GM18907 (cell line): ENCODE measurements at regions not wholly inside any gene's neighbourhood (a gene's known extent, or its start where the extent isn't known, plus 50 kb on each side); places are given as distances from the start of the nearest gene placed in this dataset.

Experiments used
- ATAC-seq: cut with Tn5 transposase; IDR thresholded peaks from one replicate; pipeline ENCODE4 v1.9.1; 2021; ENCODE audit warnings: mild to moderate bottlenecking, moderate library complexity; ENCODE audit not compliant: unreplicated experiment

DNA sequence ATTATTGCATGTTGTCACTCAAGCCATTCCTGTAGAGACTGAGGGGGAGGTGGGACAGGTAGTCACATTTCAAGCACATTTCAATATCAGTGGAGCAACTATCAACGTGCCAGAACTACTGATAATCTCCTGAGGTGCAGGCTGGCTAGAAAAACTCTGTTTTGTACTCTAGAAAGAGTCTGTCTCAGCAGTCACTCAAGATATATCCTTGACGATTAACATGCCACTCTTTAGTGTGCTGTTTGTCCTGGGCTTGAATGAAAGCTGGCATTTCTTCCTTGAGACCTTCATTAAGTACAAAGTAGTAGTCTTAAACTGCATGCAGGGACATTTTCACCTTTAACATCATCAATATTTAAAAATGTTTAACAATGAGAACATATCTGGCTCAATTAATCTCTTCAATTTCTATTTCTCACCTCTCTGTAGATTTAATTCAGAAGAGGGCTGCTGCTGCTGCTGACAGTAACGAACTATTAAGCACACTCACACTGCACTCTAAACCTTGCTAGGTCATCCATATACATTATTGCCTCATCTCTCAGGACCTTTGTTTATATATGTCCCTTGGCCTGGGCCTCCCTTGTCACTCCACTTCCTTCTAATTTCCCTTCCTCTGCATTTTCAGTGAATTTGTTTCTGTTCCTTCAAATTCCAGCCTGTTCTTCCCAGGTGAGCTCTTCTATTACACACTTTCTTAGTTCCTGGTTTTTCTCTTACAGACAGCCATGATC lies 412.0 kb downstream of the HAPSTR1 start:
- ATAC-seq = no peak

DNA sequence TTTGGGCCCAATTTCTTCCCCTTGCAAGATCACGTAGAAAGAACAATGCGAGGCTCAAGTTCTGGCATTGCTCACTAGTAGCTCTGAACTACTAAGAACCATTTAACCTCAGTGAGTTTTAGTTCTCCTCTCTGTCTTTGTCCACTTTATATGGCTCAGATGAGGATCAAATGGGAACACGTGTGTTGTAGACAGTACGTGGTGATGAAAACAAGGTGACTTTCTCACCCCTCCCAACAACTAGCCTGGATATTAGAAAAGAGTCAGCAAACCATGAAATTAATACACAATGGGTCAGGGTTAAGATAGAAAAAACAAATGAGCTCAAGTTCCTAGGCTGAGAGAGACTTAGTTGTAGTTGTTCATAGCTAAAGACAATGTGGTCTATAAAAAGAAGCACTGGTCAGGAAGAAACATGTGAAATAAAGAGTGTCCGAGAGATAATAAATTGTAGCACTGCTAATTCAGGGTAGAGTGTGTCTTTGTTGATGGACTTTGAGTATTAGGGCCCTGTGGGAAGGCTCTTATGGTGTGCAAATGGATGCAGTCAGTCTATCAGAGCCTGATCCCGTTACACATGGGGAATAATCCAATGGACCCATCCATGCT lies 417.0 kb downstream of the HAPSTR1 start:
- no peak for ATAC-seq

DNA sequence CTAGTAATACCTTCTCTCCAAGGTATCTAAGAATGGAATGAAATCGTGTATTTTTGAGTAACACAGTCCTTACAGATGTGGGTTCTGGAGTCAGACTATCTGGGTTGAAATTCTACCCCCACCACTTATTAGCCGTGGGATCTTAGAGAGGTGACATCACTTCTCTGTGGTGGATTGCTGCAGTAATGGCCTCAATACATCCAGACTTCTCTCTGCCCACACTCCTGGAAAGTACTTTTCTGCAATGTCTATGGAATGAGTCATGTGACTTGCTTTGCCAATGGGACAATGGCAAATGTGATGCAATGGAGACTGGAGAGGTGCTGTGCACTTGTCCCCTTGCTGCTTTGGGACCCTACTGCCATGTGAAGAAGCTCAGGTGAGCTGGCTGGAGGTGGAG lies 418.2 kb downstream of the HAPSTR1 start:
- ATAC-seq = no peak

DNA sequence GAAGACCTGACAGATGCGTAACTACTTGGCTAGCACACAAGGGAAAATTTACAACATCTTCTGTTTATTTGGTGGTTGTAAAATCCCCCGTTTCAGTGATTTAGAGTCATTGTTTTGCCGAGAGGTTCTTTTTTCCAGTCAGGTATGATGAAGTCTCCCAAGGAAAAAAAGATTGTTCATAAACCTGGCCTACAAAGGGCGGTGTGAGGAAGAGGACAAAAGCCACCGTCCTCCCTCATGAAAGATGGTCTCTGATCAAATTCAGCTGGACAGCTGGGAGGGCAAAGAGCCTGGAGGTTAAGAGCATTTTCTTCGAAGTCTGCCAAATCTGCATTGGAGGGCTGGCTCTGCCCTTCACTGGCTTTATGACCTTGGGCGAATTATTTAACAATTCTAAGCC lies 419.9 kb downstream of the HAPSTR1 start:
- ATAC-seq = no peak

DNA sequence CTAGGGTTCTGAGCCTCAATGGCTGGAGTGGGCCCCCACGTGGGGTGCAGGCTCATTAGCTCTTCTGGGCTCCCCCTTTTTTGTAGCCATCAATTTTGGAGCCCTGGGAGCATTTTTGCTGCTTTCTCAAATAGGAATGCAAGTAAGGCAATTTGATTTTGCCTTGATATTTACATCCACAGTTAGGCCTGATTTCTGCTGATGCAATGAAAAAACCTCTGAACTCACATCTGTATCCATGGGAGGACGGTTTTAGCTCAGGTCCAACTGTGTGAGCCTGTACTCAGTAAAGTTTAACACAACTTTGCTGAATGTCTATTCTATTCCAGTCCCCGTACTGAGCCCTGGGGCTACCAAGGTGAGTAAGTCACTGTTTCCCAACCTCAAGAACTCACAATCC lies 425.0 kb downstream of the HAPSTR1 start:
- no peak for ATAC-seq

DNA sequence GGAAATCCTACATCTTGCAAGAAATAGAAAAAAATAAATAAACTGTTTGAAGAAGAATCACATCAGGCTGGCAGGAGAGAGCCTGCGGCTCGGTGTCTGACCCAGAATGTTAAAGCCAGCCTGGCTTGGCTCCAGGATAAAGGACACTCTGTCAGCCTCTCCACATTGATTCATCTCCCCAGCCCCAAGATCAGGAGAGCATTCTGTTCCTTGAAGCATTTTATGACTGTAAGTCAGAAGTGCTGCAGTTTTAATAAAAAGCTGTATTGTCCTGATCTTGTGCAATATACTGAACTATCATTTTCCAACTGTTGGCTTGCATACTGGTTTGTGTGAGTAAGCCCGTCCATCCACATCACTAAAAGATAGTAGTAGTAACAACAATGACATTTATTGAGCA lies 426.6 kb downstream of the HAPSTR1 start:
- ATAC-seq = no peak

DNA sequence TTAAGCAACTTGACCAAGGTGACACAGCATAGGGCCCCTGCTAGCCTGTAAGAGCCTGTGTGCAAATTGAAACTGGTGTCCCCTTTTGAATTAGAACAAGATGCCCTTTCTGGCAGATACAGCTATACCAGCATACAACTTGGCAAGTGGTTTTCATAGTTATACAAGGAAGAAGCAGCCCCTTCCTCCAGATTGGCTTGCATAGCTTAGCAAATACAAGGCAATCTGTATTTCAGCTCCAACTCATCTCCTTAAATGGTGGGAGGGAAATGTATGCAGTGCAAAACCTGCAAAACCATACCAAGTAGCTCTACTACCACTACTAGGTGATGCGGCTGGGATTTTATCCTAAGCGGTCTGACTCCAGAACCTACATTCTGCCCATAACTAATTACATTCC lies 427.1 kb downstream of the HAPSTR1 start:
- ATAC-seq = no peak

DNA sequence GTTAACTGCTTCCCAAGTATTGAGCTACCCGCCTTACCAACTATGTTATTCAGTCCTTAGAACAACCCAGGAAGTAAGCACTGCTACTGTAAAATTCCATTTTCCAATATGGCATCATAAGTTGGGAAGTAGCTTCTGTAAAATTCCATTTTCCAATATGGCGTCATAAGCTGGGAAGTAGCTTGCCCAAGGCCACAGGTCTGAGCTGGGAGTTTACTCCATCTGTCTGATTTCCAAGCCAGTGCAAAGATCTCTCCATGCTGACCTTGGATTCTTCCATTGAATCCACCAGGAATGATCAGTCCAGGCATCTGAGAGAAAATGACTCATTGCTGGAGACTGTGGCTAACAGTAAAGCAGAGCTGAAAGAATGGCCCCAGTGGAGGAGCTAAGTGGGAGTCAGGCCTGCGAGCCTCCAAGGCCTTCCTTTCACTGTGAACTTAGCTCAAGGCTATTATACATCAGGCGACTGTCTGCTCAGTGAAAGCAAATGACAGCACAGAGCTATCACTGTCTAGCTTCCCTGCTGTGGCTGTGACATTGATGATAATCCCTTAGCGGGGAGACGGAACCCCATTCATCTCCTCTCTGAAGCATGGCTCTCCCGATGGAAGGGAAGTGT lies 430.4 kb downstream of the HAPSTR1 start:
- no peak for ATAC-seq

DNA sequence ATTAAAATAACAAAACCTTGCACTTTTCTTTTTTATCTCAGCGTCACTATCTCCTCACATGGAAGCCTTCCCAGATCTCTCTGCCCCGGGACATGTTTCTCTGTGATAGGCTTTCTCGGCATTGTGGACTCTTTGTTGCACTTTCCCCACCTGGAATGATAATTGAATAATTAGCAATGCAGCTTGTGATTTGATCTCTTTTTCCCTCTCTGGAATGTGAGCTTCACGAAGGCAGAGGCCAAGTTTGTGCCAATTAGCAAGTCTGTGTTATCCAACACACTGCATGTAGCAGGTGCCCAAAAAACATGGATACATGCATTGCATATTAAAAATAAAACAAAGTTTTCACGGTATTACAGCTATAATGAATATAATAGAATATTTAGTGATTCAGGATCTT lies 431.2 kb downstream of the HAPSTR1 start:
- ATAC-seq = no peak

DNA sequence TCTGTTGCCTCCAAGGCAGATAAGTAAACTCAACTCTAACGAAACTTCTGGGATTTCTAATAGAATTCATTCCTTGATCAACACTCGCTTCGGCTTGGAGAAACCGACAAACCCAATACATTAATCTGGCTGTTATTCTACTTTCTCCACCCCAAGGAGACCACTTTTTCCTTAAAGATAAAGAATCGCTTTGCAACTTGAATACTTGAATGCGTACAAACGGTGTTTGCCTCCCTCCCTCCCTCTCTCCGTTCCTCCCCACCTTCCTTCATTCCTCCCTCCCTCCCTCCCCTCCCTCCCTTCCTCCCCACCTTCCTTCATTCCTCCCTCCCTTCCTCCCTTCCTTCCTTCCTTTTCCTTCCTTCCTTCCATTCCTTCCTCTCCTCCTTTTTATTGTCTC lies 432.6 kb downstream of the HAPSTR1 start:
- ATAC-seq = no peak

DNA sequence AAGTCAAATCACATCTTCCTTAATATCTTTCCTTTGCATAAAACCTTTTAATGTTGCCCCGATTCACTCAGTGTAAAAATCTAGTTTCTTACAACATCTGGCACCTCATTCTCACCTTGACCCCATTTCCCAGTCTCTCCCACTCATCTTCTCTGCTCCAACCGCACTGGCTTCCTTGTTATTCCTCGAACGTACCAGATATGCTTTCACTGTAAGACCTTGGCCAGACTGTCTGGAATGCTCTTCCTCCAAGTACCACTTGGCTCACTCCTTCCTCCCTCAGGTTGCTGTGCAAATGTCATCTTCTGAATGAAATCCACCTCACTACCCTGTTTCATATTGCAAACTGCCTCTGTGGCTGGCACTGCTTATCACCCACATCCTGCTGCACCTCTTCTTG lies 433.6 kb downstream of the HAPSTR1 start:
- ATAC-seq = no peak

DNA sequence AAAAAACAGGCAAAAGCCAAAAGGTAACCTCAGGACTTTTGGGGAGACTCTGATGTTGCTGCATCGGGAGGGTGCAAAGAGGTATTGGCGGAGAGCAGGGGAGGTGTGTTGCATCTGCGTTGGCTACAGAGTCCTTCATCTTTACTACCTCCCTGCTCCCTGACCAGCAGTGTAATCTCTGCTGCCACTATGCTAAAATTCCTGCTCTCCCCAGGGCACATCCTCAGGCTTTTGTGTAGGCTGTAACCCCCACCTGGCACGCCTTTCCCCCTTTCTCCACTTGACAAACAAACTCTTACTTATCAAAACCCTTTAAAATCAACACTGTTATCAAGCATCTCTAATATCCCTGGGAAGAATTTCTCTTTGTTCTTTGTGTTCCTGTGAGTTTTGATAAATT lies 435.3 kb downstream of the HAPSTR1 start:
- ATAC-seq = no peak

DNA sequence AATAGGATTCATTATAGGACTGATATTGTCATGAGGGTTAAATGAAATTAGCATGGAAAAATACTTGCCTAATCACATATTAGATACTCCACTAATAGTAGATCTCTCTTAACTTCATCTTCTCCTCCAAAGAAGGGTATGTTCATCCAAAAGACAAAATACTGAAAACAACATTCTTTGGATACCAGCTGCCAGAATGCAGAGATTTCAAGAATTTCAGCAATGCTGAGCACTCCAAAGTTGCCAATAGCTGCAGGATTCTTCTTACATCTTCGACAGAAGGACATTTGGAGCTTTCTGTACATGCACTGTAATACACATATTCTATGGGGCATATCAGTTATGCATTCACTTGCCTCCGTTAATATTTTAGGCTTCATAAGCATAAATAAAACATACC lies 436.5 kb downstream of the HAPSTR1 start:
- no peak for ATAC-seq

DNA sequence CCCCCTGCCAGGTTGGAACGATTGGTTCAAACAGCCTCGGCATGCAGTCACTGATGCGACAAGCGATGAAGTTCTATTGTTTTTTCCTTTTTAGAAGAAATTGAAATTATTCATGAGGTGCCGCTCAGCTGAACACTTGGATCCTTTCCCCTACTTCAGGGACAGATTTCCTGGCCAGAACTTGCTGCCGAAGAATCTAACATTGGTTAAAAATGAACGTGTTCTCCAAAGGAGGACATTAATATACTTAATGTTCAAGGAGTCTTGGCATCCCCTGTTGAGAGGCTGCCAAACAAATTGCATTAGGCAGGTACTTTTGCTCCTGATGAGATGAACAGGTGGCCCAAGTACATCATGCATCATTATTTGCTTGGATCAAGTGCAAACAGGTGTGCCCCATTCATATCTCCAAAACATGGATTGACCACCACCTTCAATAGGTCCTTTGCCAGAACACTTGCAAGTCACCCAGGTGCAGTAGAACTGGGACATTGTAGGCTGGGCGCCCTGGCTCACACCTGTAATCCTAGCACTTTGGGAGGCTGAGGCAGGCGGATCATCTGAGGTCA lies 437.2 kb downstream of the HAPSTR1 start:
- ATAC-seq = no peak

DNA sequence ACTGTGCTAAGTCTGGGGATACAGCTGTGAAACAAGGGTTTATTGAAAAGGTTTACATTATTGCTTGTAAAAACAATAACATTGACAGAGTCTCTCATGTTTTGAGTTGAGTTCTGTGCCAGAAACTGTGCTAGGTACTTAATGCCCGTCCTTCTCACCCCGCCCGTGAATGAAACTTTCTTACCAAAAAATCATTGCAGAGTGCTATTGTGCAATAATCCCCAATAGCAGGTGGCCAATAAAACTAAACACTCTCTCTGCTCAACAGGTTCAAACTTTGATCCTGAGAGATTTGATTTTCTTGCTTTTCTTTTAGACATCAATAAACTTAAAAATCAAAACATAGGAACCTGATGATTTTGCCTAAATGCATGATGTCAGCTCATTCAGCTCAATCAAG lies 441.6 kb downstream of the HAPSTR1 start:
- no peak for ATAC-seq

DNA sequence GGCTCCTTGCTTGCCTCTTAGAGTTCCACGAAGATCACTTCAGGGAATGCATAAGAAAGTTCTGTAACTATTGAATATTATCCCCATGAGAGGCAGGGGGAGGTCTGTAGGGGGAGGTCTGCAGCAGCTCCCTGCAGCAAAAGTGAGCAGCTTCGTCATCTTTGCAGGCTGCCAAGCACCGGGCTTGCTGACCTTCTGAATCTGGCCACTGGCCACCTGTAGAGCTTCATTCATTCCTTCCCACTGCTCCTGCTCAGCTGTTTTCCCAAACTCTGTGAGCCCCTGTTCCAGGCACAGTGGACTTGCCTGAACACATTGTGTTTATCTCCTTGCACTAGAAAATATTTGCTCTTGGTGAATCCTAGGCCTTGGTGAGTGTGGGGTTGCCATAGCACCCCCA lies 443.3 kb downstream of the HAPSTR1 start:
- no peak for ATAC-seq

DNA sequence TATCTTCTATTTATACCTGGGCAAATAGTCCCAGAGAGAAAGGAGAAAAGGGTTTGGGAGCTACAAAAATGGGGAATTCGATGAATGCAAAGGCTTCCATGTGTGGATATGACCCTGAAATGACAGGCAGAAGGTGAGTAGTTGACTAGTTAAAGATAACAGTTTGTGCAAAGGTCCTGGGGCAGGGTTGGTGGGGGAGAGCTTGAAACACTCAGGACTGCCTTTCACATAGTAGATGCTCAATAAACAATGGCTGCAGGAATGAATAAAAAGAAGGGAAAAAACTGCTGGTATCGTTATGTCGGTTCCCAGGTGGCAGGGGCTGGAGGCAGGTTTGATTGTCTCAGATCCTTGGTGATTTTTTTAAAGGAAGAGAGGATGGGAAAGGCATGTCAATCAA lies 445.5 kb downstream of the HAPSTR1 start:
- no peak for ATAC-seq

DNA sequence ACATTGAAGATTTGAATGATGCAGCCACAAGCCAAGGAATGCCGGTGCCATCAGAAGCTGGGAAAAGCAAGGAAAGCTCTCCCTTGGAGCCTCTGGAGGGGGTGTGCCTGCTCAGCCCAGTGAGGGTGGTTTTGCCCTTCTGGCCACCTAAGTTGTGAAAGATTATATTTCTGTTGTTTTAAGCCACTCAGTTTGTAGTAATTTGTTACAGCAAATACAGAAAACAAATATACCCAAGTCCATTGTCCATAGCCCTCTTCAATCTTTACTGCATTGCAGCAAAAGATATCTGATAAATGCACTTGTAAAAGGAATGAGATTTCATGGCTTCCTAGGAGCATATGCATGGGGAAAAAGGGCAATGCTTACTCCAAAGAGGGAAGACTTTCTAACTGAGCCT lies 447.9 kb downstream of the HAPSTR1 start:
- no peak for ATAC-seq

DNA sequence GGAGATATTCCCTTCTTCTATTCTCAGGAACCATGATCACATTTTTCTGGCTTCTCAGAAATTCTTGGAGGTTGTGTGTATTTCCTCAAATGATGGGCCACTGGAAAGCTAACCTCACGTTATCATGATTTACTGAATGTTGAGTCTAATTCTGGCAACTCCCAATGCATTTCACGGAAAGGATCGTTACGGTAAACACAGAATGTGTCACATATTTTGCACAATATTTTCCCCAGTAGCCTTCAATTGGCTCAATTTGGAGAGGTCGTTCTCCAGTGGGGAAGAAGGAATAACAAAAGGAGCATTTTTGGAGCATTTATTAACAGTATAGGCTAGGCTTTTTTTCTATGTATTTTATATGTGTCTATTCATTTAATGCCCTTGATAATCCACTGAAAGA lies 450.3 kb downstream of the HAPSTR1 start:
- no peak for ATAC-seq

DNA sequence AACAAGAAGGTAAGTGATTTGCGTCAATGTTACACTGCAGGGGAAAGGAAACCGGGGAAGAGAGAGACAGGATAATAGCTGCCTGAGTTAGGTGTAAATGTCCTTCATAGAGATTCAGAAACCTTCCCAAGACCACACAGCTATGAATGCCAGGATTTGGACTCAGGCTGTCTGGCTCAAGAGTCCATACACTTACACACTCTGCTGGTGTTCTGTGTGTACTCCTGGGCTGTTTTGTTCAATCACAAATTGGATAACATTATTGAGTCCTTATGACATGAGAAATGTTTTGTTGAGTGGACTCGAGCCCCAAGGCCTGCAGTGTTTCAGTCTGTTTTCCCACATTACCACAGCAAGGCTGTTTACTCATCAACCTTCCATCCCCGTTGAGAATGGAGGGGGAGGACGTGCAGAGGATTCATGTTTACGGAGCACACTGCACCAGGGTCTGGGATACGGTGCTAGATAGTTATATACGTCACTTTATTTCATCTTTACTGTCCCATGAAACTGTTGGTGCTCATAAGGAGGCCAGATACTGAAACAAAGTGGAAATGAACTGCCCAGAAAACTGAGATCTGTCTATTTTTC lies 450.8 kb downstream of the HAPSTR1 start:
- ATAC-seq = no peak

DNA sequence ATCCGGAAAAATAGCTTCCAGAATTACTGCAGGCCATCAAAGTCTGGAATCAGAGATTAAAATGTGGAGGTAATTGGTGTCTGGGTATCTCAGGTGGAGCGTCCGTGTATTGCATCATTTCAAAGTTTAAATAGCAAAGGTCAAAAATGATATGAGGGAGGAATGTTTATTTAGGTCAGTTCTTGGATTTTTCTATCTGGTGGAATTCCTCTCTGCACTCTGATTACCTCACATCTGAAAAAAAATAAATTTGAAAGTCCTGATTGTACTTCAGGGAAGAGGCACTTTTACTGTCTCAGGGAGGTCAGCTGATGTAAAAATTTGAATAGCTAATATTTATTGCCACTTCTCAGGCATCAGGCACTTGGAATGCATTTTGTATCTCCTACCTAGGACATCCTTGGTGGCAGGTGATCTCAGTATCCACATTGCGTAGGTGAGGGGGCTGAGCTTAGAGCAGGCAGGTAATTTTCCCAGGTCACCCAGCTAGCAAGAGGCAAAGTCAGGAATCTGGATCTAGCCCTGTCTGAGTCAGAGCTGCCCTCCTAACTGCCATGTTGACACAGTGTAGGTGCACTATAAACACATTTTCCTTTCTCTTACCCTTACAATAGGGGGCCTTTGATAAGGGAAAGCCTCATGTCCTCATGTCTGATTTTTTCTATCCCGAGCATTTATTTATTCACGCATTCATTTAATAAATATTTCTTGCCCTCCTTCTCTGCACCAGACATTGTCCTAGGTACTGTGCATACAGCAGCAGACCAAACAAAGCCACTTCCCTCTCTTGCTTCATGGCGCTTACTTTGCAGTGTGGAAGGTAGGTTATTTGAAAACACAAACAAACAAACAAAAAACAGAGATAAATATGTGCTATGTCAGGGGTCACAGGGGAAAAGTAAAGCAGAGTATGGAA lies 454.3 kb downstream of the HAPSTR1 start:
- no peak for ATAC-seq
